HEK293T (cell line): ENCODE measurements at regions not wholly inside any gene's neighbourhood (a gene's known extent, or its start where the extent isn't known, plus 50 kb on each side); places are given as distances from the start of the nearest gene placed in this dataset.

Experiments
- ARNT ChIP-seq: fragments of 450-650 bp; IDR thresholded peaks from 2 replicates; pipeline ENCODE4 v1.6.1; 2017; ENCODE audit warnings: mild to moderate bottlenecking
- BHLHE40 ChIP-seq: fragments of 450-650 bp; IDR thresholded peaks from 2 replicates; pipeline ENCODE4 v1.6.1; 2016; ENCODE audit warnings: mild to moderate bottlenecking, moderate library complexity, borderline replicate concordance
- ELF4 ChIP-seq: fragments of 450-650 bp; IDR thresholded peaks from 2 replicates; pipeline ENCODE4 v1.6.1; 2017; ENCODE audit warnings: antibody characterized with exemption
- FOXK2 ChIP-seq: fragments of 450-650 bp; IDR thresholded peaks from 2 replicates; pipeline ENCODE4 v1.6.1; 2016; ENCODE audit warnings: mild to moderate bottlenecking
- FOXM1 ChIP-seq: fragments of 450-650 bp; IDR thresholded peaks from 2 replicates; pipeline ENCODE4 v1.6.1; 2017; ENCODE audit warnings: mild to moderate bottlenecking, borderline replicate concordance
- SUZ12 ChIP-seq: fragments of 450-650 bp; IDR thresholded peaks from 2 replicates; pipeline ENCODE4 v1.6.1; 2016; ENCODE audit warnings: mild to moderate bottlenecking
- ZNF384 ChIP-seq: fragments of 450-650 bp; IDR thresholded peaks from 2 replicates; pipeline ENCODE4 v1.6.1; 2016

DNA sequence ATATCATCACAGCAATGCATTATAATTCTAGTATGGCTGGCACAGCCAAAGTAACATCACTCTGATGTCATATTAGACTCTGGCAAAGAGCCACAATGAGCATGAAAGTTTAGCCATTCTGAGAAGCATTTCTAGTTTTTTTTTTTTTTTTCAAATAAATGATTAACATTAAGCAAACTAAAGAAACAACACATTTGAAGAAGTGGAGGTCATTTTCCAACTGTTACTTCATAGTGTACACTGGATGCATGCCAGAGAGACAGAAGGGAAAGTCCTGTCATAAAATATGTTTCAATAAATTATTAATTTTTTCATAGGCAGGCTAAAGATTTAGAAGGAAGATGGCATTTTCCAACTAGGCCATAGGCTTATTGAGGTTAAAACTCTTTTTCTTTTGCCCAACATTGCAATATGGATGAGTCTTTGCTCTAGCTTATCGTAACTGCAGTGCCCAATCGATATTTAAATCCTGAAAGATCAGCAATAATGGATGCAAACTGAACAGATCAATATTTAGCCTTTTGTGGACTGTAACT, 1630.4 kb upstream of the ACVR2A start:
- TF ChIP-seq ELF4 (no peak), ARNT (no peak), ZNF384 (no peak), FOXM1 (no peak), BHLHE40 (no peak), FOXK2 (no peak), SUZ12 (no peak)
